ENCODE measurements at regions not wholly inside any gene's neighbourhood (a gene's known extent, or its start where the extent isn't known, plus 50 kb on each side); places are given as distances from the start of the nearest gene placed in this dataset.

- Histone ChIP-seq H2AFZ (ENCODE audit: low read length) (no peak overlapping the region), H3K4me2 (ENCODE audit: low read depth, low read length) (no peak overlapping the region), H3K4me1 (ENCODE audit: low read length) (no peaks in the 10 kb centered on the region), H3F3A (ENCODE audit: insufficient read depth, low read length) (no peaks in the 10 kb centered on the region), H3K27me3 (replicated peaks; ENCODE audit: insufficient read depth, low read length) (peaks cover 44% of the 10 kb centered on the region), H3K4me3 (ENCODE audit: low read length) (no peak overlapping the region), H4K20me1 (ENCODE audit: insufficient read depth, low read length) (no peaks in the 10 kb centered on the region), H3K27ac (ENCODE audit: low read length) (no peak overlapping the region), H3K79me2 (ENCODE audit: low read length) (no peaks in the 10 kb centered on the region), H3K9me3 (replicated peaks; ENCODE audit: insufficient read depth, low read length) (no peaks in the 10 kb centered on the region), H3K9me2 (replicated peaks; ENCODE audit: insufficient read depth, low read length) (no peaks in the 10 kb centered on the region), H3K36me3 (replicated peaks; ENCODE audit: insufficient read depth, low read length) (no peaks in the 10 kb centered on the region), H3K9ac (ENCODE audit: low read length) (no peak overlapping the region)
- no peak for DNase-seq
- TF ChIP-seq EZH2 (optimal IDR thresholded peaks at IDR 0.05; ENCODE audit: low read depth, low read length) (no peak), CTCF (IDR thresholded peaks at IDR 0.05; ENCODE audit: low read length) (no peak), EZH2phosphoT487 (IDR thresholded peaks at IDR 0.05; ENCODE audit: low read length) (no peak)
Observed at GRCh38 chr20:50429412-50429811, 80.8 kb upstream of the PTPN1 start.

DNA sequence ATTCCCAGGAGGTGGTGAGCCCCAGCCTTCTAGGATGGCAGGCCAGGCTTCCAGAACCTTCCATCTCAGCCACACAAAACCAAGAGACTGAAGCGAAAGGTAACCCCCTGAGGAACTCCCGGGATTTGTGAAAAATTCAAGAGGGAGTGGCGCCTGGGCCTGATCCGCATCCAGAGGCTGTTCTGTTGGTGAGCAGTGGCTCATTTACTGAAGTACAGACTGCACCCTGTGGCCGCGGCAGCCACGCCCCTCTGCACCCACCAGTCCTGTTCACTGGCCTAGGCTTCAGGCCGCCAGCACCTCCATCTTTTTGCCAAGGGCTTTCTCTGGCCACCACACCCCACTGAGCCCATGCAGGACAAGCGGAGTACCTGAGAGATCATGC is 79.1 kb upstream of the PTPN1 start:
- Histone ChIP-seq H3K9me3 (replicated peaks; ENCODE audit: insufficient read depth, low read length) (no peaks in the 10 kb centered on the region), H3K27ac (ENCODE audit: low read length) (no peak overlapping the region), H3K4me1 (ENCODE audit: low read length) (no peaks in the 10 kb centered on the region), H3K79me2 (ENCODE audit: low read length) (no peaks in the 10 kb centered on the region), H4K20me1 (ENCODE audit: insufficient read depth, low read length) (no peaks in the 10 kb centered on the region), H3K4me3 (ENCODE audit: low read length) (no peak overlapping the region), H3F3A (ENCODE audit: insufficient read depth, low read length) (no peaks in the 10 kb centered on the region), H3K36me3 (replicated peaks; ENCODE audit: insufficient read depth, low read length) (no peaks in the 10 kb centered on the region), H2AFZ (ENCODE audit: low read length) (no peak overlapping the region), H3K4me2 (ENCODE audit: low read depth, low read length) (no peak overlapping the region), H3K27me3 (replicated peaks; ENCODE audit: insufficient read depth, low read length) (peaks cover 29% of the 10 kb centered on the region; the same call in 1 of the 2 replicates), H3K9me2 (replicated peaks; ENCODE audit: insufficient read depth, low read length) (no peaks in the 10 kb centered on the region), H3K9ac (ENCODE audit: low read length) (no peak overlapping the region)
- TF ChIP-seq EZH2 (optimal IDR thresholded peaks at IDR 0.05; ENCODE audit: low read depth, low read length) = no peak
- TF ChIP-seq EZH2phosphoT487 (IDR thresholded peaks at IDR 0.05; ENCODE audit: low read length) = no peak
- no peak for TF ChIP-seq CTCF (IDR thresholded peaks at IDR 0.05; ENCODE audit: low read length)
- DNase-seq = no peak

- H3K4me2 ChIP-seq (ENCODE audit: low read depth, low read length) = no peak overlapping the region
Observed at GRCh38 chr20:50433001-50433761, 77.0 kb upstream of the PTPN1 start.

More at GRCh38 chr20:50433001-50433761, 77.0 kb upstream of the PTPN1 start:
- no peaks in the 10 kb centered on the region for H3K4me1 ChIP-seq (ENCODE audit: low read length)
- no peaks in the 10 kb centered on the region for H3K36me3 ChIP-seq (replicated peaks; ENCODE audit: insufficient read depth, low read length)
- no peak overlapping the region for H2AFZ ChIP-seq (ENCODE audit: low read length)
- TF ChIP-seq EZH2 (optimal IDR thresholded peaks at IDR 0.05; ENCODE audit: low read depth, low read length) (no peak), CTCF (IDR thresholded peaks at IDR 0.05; ENCODE audit: low read length) (no peak), EZH2phosphoT487 (IDR thresholded peaks at IDR 0.05; ENCODE audit: low read length) (no peak)
- H3K79me2 ChIP-seq (ENCODE audit: low read length) = no peaks in the 10 kb centered on the region
- no peaks in the 10 kb centered on the region for H4K20me1 ChIP-seq (ENCODE audit: insufficient read depth, low read length)
- peaks cover 23% of the 10 kb centered on the region; the same call in 1 of the 2 replicates for H3K27me3 ChIP-seq (replicated peaks; ENCODE audit: insufficient read depth, low read length)
- no peaks in the 10 kb centered on the region for H3K9me3 ChIP-seq (replicated peaks; ENCODE audit: insufficient read depth, low read length)
- no peak overlapping the region for H3K27ac ChIP-seq (ENCODE audit: low read length)
- no peak overlapping the region for H3K4me3 ChIP-seq (ENCODE audit: low read length)
- no peaks in the 10 kb centered on the region for H3F3A ChIP-seq (ENCODE audit: insufficient read depth, low read length)
- H3K9me2 ChIP-seq (replicated peaks; ENCODE audit: insufficient read depth, low read length) = no peaks in the 10 kb centered on the region
- H3K9ac ChIP-seq (ENCODE audit: low read length) = no peak overlapping the region
- no peak for DNase-seq
